ENCODE measurements at regions not wholly inside any gene's neighbourhood (a gene's known extent, or its start where the extent isn't known, plus 50 kb on each side); places are given as distances from the start of the nearest gene placed in this dataset.
A peak's percentile ranks its signal among the peaks of the same experiment; 100 is the strongest.

DNA sequence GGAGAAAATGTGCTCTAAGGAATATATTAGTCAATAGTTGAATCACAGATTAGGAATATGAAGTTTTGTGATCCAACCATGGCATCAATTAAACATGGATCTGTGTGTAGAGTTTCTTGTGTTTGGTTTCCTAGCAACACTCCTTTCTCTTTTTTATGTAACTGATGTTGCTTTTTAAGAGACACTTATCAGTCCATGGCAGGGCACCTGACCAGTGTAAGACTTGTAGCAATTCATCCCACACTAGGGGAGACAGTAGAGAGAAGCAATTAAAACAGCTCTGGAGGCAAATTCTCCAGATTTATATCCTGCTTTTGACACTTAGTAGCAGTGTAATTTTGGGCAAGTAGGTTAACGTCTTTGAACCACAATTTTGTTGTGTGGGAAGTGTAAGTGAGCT is 1229.0 kb downstream of the PCDH9 start:
- POLR2A ChIA-PET (ENCODE audit: low non-redundant PET) = no interaction called here
- CTCF ChIA-PET = no interaction called here
- no peak for DNase-seq (ENCODE audit: low spot score)
- TF ChIP-seq, protein P1, sequence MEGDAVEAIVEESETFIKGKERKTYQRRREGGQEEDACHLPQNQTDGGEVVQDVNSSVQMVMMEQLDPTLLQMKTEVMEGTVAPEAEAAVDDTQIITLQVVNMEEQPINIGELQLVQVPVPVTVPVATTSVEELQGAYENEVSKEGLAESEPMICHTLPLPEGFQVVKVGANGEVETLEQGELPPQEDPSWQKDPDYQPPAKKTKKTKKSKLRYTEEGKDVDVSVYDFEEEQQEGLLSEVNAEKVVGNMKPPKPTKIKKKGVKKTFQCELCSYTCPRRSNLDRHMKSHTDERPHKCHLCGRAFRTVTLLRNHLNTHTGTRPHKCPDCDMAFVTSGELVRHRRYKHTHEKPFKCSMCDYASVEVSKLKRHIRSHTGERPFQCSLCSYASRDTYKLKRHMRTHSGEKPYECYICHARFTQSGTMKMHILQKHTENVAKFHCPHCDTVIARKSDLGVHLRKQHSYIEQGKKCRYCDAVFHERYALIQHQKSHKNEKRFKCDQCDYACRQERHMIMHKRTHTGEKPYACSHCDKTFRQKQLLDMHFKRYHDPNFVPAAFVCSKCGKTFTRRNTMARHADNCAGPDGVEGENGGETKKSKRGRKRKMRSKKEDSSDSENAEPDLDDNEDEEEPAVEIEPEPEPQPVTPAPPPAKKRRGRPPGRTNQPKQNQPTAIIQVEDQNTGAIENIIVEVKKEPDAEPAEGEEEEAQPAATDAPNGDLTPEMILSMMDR (conservative IDR thresholded peaks at IDR 0.05; ENCODE audit: low read depth) = no peak
- no peak overlapping the region for H3K27ac ChIP-seq

GRCh38 chr13:65999411-65999810 is 1230.7 kb downstream of the PCDH9 start:
- ChIA-PET POLR2A (ENCODE audit: low non-redundant PET) (no interaction called here), CTCF (interaction anchor here (0.6 kb wide), 1 partner anchor 163 kb away, joined by 3 read pairs; no protein-coding TSS in a partner anchor)
- H3K27ac ChIP-seq = no peak overlapping the region
- TF ChIP-seq, protein P1 (conservative IDR thresholded peaks at IDR 0.05; ENCODE audit: low read depth) = no peak
- DNase-seq (ENCODE audit: low spot score) = peak; percentile 1

- no peak overlapping the region for H3K27ac ChIP-seq
- ChIA-PET POLR2A (ENCODE audit: low non-redundant PET) (no interaction called here), CTCF (no interaction called here)
- TF ChIP-seq, protein P1 (conservative IDR thresholded peaks at IDR 0.05; ENCODE audit: low read depth) = no peak
- DNase-seq (ENCODE audit: low spot score) = no peak
These were observed 1239.5 kb downstream of the PCDH9 start for GRCh38 chr13:65990684-65991083.

DNA sequence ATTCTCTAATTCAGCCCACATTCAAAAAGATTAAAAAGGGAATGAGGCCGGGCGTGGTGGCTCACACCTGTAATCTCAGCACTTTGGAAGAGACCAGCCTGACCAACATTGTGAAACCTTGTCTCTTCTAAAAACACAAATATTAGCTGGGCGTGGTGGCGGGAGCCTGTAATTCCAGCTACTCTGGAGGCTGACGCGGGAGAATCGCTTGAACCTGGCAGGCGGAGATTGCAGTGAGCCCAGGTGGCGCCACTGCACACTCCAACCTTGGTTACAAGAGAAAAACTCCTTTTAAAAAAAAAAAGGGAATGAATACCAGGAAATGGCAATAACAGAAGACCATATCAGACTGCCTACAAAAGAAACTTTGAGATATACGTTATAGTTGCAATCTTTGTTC is 1244.5 kb downstream of the PCDH9 start:
- ChIA-PET CTCF (no interaction called here), POLR2A (ENCODE audit: low non-redundant PET) (no interaction called here)
- no peak for DNase-seq (ENCODE audit: low spot score)
- no peak overlapping the region for H3K27ac ChIP-seq
- TF ChIP-seq, protein P1 (conservative IDR thresholded peaks at IDR 0.05; ENCODE audit: low read depth) = no peak

DNA sequence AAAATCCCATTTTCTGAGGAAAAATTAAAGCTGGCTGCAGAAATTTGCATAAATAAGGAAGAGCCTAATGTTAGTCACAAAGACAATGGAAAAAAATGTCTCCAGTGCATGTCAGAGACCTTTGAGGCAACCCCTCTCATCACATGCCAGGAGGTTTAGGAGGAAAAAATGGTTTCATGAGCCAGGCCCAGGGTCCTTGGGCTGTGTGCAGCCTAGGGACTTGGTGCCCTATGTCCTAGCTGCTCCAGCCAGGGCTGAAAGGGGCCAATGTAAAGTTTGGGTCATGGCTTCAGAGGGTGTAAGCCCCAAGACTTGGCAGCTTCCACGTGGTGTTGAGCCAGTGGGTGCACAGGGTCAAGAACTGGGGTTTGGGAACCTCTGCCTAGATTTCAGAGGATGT is 1252.6 kb downstream of the PCDH9 start:
- TF ChIP-seq, protein P1 (conservative IDR thresholded peaks at IDR 0.05; ENCODE audit: low read depth) = no peak
- CTCF ChIA-PET = no interaction called here
- H3K27ac ChIP-seq = no peak overlapping the region
- no peak for DNase-seq (ENCODE audit: low spot score)
- POLR2A ChIA-PET (ENCODE audit: low non-redundant PET) = no interaction called here

- no peak overlapping the region for H3K27ac ChIP-seq
- ChIA-PET CTCF (no interaction called here), POLR2A (ENCODE audit: low non-redundant PET) (no interaction called here)
- TF ChIP-seq, protein P1 (conservative IDR thresholded peaks at IDR 0.05; ENCODE audit: low read depth) = no peak
- no peak for DNase-seq (ENCODE audit: low spot score)
These were observed 1258.6 kb downstream of the PCDH9 start for GRCh38 chr13:65971541-65971940.

- H3K27ac ChIP-seq = no peak overlapping the region
- TF ChIP-seq, protein P1 (conservative IDR thresholded peaks at IDR 0.05; ENCODE audit: low read depth) = no peak
- peak; percentile 8 for DNase-seq (ENCODE audit: low spot score)
- CTCF ChIA-PET = interaction anchor here (0.5 kb wide), 1 partner anchor 1590 kb away, joined by 3 read pairs; no protein-coding TSS in a partner anchor
- POLR2A ChIA-PET (ENCODE audit: low non-redundant PET) = no interaction called here
These were observed 1263.1 kb downstream of the PCDH9 start for GRCh38 chr13:65966991-65967451.
